Astrocyte (in vitro differentiated cells and primary cell): ENCODE measurements at regions not wholly inside any gene's neighbourhood (a gene's known extent, or its start where the extent isn't known, plus 50 kb on each side); places are given as distances from the start of the nearest gene placed in this dataset.

Experiments used
- EZH2 ChIP-seq: IDR thresholded peaks from 2 replicates; pipeline ENCODE4 v1.6.1; 2012; ENCODE audit warnings: mild to moderate bottlenecking, low read length, inconsistent platforms; ENCODE audit not compliant: insufficient read depth
- TF ChIP-seq, protein P1 (sequence below): IDR thresholded peaks from 2 replicates; pipeline ENCODE4 v1.5.1; 2011; ENCODE audit warnings: low read depth, mild to moderate bottlenecking, inconsistent platforms, low read length, moderate library complexity; ENCODE audit not compliant: insufficient read depth

DNA sequence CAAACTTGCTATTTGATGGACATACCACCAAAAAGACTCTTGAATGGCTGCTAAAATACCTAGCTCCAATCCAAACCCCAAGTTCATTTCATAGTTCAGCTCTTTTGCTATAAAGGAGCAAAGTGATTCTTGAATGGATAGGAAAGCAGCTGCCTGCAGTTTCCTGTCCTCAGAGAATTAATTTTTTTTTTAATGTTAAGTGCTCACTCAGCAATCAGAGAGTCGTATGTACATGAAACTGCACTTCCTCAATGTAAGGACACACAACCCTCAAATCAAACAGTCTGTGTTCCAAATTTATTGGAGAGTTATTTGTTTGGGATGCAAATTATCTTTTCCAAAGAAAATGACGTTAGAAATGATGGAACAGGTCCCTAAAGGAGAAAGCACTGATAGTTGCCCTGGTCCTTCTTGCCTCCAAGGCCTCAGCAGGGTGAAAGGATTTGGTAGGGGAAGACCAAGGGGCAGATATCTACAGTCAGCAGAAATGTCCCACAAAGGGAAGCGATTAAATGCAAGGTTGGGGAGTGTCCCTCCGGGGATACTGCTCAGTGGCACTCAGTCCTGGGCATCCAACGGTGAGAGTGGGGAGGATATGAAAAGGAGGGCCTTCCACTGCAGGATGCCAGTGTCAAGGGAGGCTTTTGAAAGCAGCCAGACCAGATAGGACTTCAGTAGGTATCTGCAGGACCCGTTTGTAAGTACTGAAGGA lies 67.2 kb upstream of the RASGEF1B start:
- TF ChIP-seq, protein P1, sequence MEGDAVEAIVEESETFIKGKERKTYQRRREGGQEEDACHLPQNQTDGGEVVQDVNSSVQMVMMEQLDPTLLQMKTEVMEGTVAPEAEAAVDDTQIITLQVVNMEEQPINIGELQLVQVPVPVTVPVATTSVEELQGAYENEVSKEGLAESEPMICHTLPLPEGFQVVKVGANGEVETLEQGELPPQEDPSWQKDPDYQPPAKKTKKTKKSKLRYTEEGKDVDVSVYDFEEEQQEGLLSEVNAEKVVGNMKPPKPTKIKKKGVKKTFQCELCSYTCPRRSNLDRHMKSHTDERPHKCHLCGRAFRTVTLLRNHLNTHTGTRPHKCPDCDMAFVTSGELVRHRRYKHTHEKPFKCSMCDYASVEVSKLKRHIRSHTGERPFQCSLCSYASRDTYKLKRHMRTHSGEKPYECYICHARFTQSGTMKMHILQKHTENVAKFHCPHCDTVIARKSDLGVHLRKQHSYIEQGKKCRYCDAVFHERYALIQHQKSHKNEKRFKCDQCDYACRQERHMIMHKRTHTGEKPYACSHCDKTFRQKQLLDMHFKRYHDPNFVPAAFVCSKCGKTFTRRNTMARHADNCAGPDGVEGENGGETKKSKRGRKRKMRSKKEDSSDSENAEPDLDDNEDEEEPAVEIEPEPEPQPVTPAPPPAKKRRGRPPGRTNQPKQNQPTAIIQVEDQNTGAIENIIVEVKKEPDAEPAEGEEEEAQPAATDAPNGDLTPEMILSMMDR = no peak
- TF ChIP-seq EZH2 = no peak
